NOMO-1 treated with DMSO at 0.1 percent for 48 hours (cell line): ENCODE measurements at regions not wholly inside any gene's neighbourhood (a gene's known extent, or its start where the extent isn't known, plus 50 kb on each side); places are given as distances from the start of the nearest gene placed in this dataset.

Experiments
- DNase-seq: peaks from one replicate; lab custom pipeline; 2025; ENCODE audit not compliant: unreplicated experiment; lab: John Stamatoyannopoulos, UW

GRCh38 chr21:41037212-41037611, 130.7 kb upstream of the BACE2 start:
- DNase-seq, result no peak

GRCh38 chr21:41037936-41038335, 130.0 kb upstream of the BACE2 start:
- DNase-seq, result no peak

GRCh38 chr21:41043014-41043413, 124.9 kb upstream of the BACE2 start:
- DNase-seq, result no peak

- DNase-seq, result peak; percentile 6
Measured at GRCh38 chr21:41045534-41046268, 122.3 kb upstream of the BACE2 start.

- DNase-seq, result no peak
Measured at GRCh38 chr21:41048145-41048544, 119.8 kb upstream of the BACE2 start.

- no peak for DNase-seq
Measured at GRCh38 chr21:41048623-41049022, 119.3 kb upstream of the BACE2 start.

- DNase-seq, result no peak
Measured at GRCh38 chr21:41052820-41053555, 115.0 kb upstream of the BACE2 start.

GRCh38 chr21:41054018-41054578, 113.9 kb upstream of the BACE2 start:
- no peak for DNase-seq

GRCh38 chr21:41055266-41055665, 112.7 kb upstream of the BACE2 start:
- DNase-seq, result no peak

GRCh38 chr21:41059871-41060270, 108.1 kb upstream of the BACE2 start:
- DNase-seq, result no peak

GRCh38 chr21:41061701-41062100, 106.3 kb upstream of the BACE2 start:
- DNase-seq, result no peak

GRCh38 chr21:41064334-41064791, 103.6 kb upstream of the BACE2 start:
- DNase-seq, result no peak

GRCh38 chr21:41064951-41065350, 103.0 kb upstream of the BACE2 start:
- no peak for DNase-seq

- DNase-seq, result no peak
Measured at GRCh38 chr21:41065539-41065938, 102.4 kb upstream of the BACE2 start.

GRCh38 chr21:41066086-41066938, 101.6 kb upstream of the BACE2 start:
- DNase-seq, result no peak

GRCh38 chr21:41067709-41068108, 100.3 kb upstream of the BACE2 start:
- DNase-seq, result no peak

- DNase-seq, result peak; percentile 5
Measured at GRCh38 chr21:41068496-41068895, 99.5 kb upstream of the BACE2 start.

- DNase-seq, result peak; percentile 46
Measured at GRCh38 chr21:41068967-41069642, 98.9 kb upstream of the BACE2 start.

- DNase-seq, result no peak
Measured at GRCh38 chr21:41070284-41070683, 97.7 kb upstream of the BACE2 start.

- DNase-seq, result no peak
Measured at GRCh38 chr21:41071258-41072171, 96.4 kb upstream of the BACE2 start.
